WERI-Rb-1 (cell line): ENCODE measurements at regions not wholly inside any gene's neighbourhood (a gene's known extent, or its start where the extent isn't known, plus 50 kb on each side); places are given as distances from the start of the nearest gene placed in this dataset.

ENCODE experiments used
- DNase-seq: peaks from one replicate; pipeline ENCODE4 v3.0.0-alpha.2; 2020
- H3K27ac ChIP-seq: fragments of 250-450 bp; sonication (Bioruptor Pico); 2 replicates; pipeline ENCODE4 v1.5.1; 2020; ENCODE audit warnings: mild to moderate bottlenecking, moderate library complexity
- H3K27me3 ChIP-seq: fragments of 250-450 bp; sonication (Bioruptor Pico); 2 replicates; pipeline ENCODE4 v1.5.1; 2021; ENCODE audit warnings: mild to moderate bottlenecking, low read depth, moderate library complexity; ENCODE audit not compliant: insufficient read depth, severe bottlenecking
- H3K36me3 ChIP-seq: fragments of 250-450 bp; sonication (Bioruptor Pico); 2 replicates; pipeline ENCODE4 v1.5.1; 2020; ENCODE audit warnings: mild to moderate bottlenecking, moderate library complexity
- H3K4me3 ChIP-seq: 2 replicates; pipeline ENCODE4 v1.5.1; 2011; ENCODE audit warnings: low read depth, mild to moderate bottlenecking, control low read depth, low read length
- H3K9me3 ChIP-seq: fragments of 250-450 bp; sonication (Bioruptor Pico); 2 replicates; pipeline ENCODE4 v1.5.1; 2021; ENCODE audit warnings: mild to moderate bottlenecking, moderate library complexity; ENCODE audit not compliant: severe bottlenecking
- TF ChIP-seq, protein P1 (sequence below): IDR thresholded peaks from 2 replicates; pipeline ENCODE4 v1.5.1; 2011; ENCODE audit warnings: low read depth, mild to moderate bottlenecking, control low read depth, inconsistent platforms, low read length

DNA sequence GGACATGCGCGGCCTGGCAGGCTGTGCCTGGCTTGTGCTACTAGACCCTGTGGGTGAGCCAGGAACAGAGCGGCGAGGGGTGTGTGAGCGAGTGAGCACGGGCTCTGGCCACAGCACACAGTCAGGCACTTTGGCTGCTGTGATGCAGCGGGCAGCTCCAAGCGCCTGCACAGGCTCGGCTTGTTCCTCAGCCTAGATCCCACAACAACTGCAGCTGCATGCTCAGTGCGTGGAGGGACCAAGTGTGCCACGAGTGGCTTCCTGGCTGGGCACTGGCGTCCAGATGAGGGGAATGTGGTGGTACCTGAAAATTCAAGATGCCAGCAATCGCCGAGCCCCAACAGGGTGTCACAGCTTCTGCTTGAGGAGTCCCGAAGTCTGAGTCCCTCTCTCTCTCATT, 1056.6 kb downstream of the RAPGEF2 start:
- no peak overlapping the region for H3K27ac ChIP-seq
- TF ChIP-seq, protein P1, sequence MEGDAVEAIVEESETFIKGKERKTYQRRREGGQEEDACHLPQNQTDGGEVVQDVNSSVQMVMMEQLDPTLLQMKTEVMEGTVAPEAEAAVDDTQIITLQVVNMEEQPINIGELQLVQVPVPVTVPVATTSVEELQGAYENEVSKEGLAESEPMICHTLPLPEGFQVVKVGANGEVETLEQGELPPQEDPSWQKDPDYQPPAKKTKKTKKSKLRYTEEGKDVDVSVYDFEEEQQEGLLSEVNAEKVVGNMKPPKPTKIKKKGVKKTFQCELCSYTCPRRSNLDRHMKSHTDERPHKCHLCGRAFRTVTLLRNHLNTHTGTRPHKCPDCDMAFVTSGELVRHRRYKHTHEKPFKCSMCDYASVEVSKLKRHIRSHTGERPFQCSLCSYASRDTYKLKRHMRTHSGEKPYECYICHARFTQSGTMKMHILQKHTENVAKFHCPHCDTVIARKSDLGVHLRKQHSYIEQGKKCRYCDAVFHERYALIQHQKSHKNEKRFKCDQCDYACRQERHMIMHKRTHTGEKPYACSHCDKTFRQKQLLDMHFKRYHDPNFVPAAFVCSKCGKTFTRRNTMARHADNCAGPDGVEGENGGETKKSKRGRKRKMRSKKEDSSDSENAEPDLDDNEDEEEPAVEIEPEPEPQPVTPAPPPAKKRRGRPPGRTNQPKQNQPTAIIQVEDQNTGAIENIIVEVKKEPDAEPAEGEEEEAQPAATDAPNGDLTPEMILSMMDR, result no peak
- no peaks in the 10 kb centered on the region for H3K36me3 ChIP-seq
- no peaks in the 10 kb centered on the region for H3K27me3 ChIP-seq
- H3K9me3 ChIP-seq, result no peaks in the 10 kb centered on the region
- H3K4me3 ChIP-seq, result no peak overlapping the region
- DNase-seq, result no peak

DNA sequence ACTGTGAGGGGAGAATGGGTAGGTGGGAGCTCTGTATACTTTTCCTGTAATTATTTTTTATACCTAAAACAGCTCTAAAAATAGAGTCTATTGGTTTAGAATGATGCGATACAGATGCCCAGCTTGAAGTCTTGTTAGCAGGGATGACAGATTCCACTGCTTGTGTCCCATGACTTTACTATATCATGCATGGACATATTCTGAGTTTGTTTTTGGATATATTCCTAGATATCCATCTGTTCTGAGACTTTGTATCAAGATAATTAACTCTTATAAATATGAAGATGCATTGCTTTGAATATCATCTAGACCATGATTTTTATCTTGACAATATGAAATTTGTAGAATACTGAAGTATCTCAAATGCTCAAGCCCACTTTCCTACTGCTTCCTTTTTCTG, 1058.1 kb downstream of the RAPGEF2 start:
- H3K27me3 ChIP-seq, result no peaks in the 10 kb centered on the region
- TF ChIP-seq, protein P1, result no peak

DNA sequence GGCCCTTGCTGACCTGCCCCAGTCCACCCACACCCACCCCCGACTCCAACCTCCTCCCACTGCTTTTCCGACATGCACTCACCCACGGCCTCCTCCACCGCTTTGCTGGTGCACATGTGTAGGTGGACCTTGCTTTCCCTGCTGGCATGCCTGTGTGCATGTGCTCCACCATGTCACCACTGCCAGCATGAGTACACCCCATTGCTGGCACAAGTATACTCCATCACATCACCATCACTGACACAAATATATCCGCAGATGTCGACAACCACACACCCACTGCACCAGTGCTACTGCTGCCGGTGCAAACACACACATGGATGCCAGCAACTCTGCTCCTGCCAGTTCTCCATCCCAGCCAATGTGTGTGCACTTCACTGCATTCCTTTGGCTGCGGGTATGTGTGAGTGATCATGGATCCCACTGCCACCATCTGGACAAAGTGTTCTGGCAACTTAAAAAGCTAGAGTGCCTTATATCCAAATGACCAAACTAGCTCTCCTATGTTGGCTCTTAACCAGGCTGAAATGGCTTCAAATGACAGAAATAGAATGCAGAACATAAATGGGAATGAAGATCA, 1072.3 kb downstream of the RAPGEF2 start:
- TF ChIP-seq, protein P1, result peak; percentile 24; the same call in 1 of the 2 replicates
- Histone ChIP-seq H3K36me3 (no peaks in the 10 kb centered on the region), H3K4me3 (no peak overlapping the region), H3K27me3 (no peaks in the 10 kb centered on the region), H3K27ac (no peak overlapping the region), H3K9me3 (no peaks in the 10 kb centered on the region)
- DNase-seq, result no peak

More for the DNA sequence above, 1058.1 kb downstream of the RAPGEF2 start:
- no peak for DNase-seq
- Histone ChIP-seq H3K27ac (no peak overlapping the region), H3K9me3 (no peaks in the 10 kb centered on the region), H3K4me3 (no peak overlapping the region), H3K36me3 (no peaks in the 10 kb centered on the region)

DNA sequence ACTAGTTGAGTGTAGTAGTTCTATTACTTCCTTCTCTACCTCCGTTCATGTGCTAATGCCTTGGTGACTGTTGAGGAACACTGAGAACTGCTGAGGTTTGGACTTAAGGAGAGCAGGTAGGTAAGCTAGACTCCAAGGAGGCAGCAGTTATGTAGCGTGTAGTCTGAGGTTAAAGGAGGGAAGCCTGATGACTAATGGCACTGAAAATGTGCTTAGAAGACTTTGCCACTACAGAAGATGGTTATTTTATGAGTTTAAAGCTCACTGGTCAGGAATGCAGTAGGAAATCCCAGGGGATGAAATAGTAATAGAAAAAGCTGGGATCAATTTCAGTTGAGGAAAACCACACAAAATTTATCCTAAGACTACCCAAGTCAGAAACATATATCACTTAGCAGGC, 1077.3 kb downstream of the RAPGEF2 start:
- DNase-seq, result no peak
- Histone ChIP-seq H3K36me3 (no peaks in the 10 kb centered on the region), H3K9me3 (no peaks in the 10 kb centered on the region), H3K27ac (no peak overlapping the region), H3K27me3 (no peaks in the 10 kb centered on the region), H3K4me3 (no peak overlapping the region)
- TF ChIP-seq, protein P1, result no peak

DNA sequence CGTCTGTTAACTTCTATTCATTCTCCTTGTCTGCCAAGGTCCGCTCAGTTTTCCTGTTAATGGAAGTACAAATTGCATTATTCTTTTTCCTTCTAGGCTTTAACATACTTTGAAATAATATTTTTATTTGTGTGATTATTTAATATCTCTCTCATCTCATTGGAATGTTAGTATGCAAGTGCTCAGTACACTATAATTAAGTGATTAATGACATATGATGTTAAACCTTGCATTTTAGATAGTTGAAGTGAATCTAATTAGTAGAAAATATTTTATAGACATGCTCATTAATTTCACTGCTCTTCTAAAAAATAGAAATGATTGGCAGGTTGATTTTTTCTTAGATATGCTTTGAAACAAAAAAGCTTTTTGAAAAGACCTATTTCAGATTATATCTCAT, 1079.8 kb downstream of the RAPGEF2 start:
- Histone ChIP-seq H3K36me3 (no peaks in the 10 kb centered on the region), H3K9me3 (no peaks in the 10 kb centered on the region), H3K27ac (no peak overlapping the region), H3K4me3 (no peak overlapping the region), H3K27me3 (no peaks in the 10 kb centered on the region)
- no peak for DNase-seq
- TF ChIP-seq, protein P1, result no peak

DNA sequence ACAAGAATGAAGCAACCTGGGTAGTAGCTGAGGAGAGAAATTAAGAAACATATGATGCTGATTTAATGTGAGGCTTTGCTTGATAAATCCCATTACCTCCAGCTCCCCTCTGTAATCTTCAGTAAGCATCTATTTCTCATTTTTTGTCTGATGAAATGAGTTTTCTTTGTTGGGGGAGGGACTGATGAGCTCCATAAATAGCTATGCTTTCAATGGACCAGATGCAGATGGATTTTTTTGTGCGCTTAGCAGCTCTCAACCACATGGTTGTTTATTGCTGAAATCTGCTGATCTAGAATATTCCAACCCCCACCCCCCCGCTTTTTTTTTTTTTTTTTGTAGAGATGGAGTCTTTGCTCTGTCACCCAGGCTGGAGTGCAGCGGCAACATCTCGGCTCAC, 1082.0 kb downstream of the RAPGEF2 start:
- TF ChIP-seq, protein P1, result no peak
- no peak overlapping the region for H3K27ac ChIP-seq
- no peak for DNase-seq
- H3K9me3 ChIP-seq, result no peaks in the 10 kb centered on the region
- H3K36me3 ChIP-seq, result no peaks in the 10 kb centered on the region
- H3K27me3 ChIP-seq, result no peaks in the 10 kb centered on the region
- H3K4me3 ChIP-seq, result no peak overlapping the region
